ENCODE measurements at regions not wholly inside any gene's neighbourhood (a gene's known extent, or its start where the extent isn't known, plus 50 kb on each side); places are given as distances from the start of the nearest gene placed in this dataset.

DNA sequence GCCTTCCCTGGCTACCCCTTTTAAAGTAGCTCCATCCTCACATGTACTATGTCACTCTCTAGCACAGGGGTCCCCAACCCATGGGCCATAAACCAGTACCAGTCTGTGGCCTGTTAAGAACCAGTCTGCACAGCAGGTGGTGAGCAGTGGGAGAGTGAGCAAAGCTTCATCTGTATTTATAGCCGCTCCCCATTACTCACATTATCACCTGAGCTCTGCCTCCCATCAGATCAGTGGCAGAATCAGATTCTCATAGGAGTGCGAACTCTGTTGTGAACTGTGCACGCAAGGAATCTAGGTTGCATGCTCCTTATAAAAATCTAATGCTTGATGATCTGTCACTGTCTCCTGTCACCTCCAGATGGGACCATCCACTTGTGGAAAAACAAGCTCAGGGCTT lies 116.6 kb upstream of the FOXD3 start:
- no peak for TF ChIP-seq CTCF (conservative IDR thresholded peaks at IDR 0.05)
- TF ChIP-seq EZH2 (IDR thresholded peaks at IDR 0.05; ENCODE audit: low read depth): no peak
